Panc1 (cell line): ENCODE measurements at regions not wholly inside any gene's neighbourhood (a gene's known extent, or its start where the extent isn't known, plus 50 kb on each side); places are given as distances from the start of the nearest gene placed in this dataset.

Experiments
- ATAC-seq: fragments of 200-7000 bp; cut with Tn5 transposase; 2 replicates; pipeline ENCODE4 v1.9.1; 2020; ENCODE audit warnings: mild to moderate bottlenecking, moderate library complexity
- BruUV-seq: library from RNA; stranded (reverse); fragments of 400-500 nt; replicated peaks from 2 replicates; lab custom pipeline; 2021; lab: Mats Ljungman, UMichigan
- CTCF ChIA-PET: fragments of 300-600 bp; sonication (Branson Sonifier 250); formaldehyde crosslinking; loops from one replicate; lab custom pipeline; 2022; ENCODE audit warnings: antibody characterized with exemption; lab: Charles Lee
- POLR2A ChIA-PET: fragments of 300-600 bp; sonication (Branson Sonifier 250); formaldehyde crosslinking; loops from one replicate; lab custom pipeline; 2022; ENCODE audit warnings: antibody characterized with exemption; lab: Charles Lee
- DNase-seq: peaks from one replicate; pipeline ENCODE4 v3.0.0-alpha.2; 2010; ENCODE audit warnings: low read depth, low spot score
- H3K27ac ChIP-seq: 2 replicates; pipeline ENCODE4 v1.5.1; 2011; ENCODE audit warnings: mild to moderate bottlenecking, low read length, inconsistent platforms
- H3K27me3 ChIP-seq: fragments of 200-500 bp; sonication (Bioruptor generic); 2 replicates; pipeline ENCODE4 v1.6.0; 2014; ENCODE audit warnings: low read length, inconsistent platforms; ENCODE audit not compliant: control insufficient read depth, insufficient read depth
- H3K36me3 ChIP-seq: fragments of 200-500 bp; sonication (Bioruptor generic); 2 replicates; pipeline ENCODE4 v1.5.1; 2014; ENCODE audit warnings: inconsistent platforms, mild to moderate bottlenecking, low read length, moderate library complexity; ENCODE audit not compliant: control insufficient read depth, insufficient read depth
- H3K4me1 ChIP-seq: 2 replicates; pipeline ENCODE4 v1.5.1; 2011; ENCODE audit warnings: inconsistent platforms, mild to moderate bottlenecking, low read length, moderate library complexity; ENCODE audit not compliant: control insufficient read depth, insufficient read depth
- H3K4me3 ChIP-seq, 2 experiments: 2 replicates each; pipeline ENCODE4 v1.5.1; 2011 to 2012; ENCODE audit warnings: low read depth in 2 of 2, low read length in 2 of 2, mild to moderate bottlenecking in 2 of 2, inconsistent platforms in 1 of 2, moderate library complexity in 1 of 2
- H3K9me3 ChIP-seq: fragments of 200-500 bp; sonication (Bioruptor generic); 2 replicates; pipeline ENCODE4 v1.5.1; 2014; ENCODE audit warnings: low read depth, mild to moderate bottlenecking, inconsistent platforms, low read length, moderate library complexity; ENCODE audit not compliant: control insufficient read depth, insufficient read depth
- POLR2AphosphoS5 ChIP-seq: IDR thresholded peaks from 2 replicates; pipeline ENCODE4 v1.6.1; 2012; ENCODE audit warnings: mild to moderate bottlenecking, low read depth, low read length, moderate library complexity
- SIN3A ChIP-seq: IDR thresholded peaks from 2 replicates; pipeline ENCODE4 v1.6.1; 2012; ENCODE audit warnings: low read depth, mild to moderate bottlenecking, low read length, moderate library complexity, borderline replicate concordance; ENCODE audit not compliant: insufficient read depth
- TCF7L2 ChIP-seq: IDR thresholded peaks from 2 replicates; pipeline ENCODE4 v1.6.1; 2011; ENCODE audit warnings: mild to moderate bottlenecking, low read depth, low read length, inconsistent platforms
- in situ Hi-C: cut with HindIII; loops from 2 replicates; pipeline ENCODE4 v1.10.0; 2016; ENCODE audit warnings: low sequenced_read_pairs, low pct_unique_long_range_greater_than_20kb
- intact Hi-C: fragments of 100-400 bp; cut with micrococcal nuclease; formaldehyde crosslinking; loops from one replicate; pipeline ENCODE4 v1.10.0; 2022; ENCODE audit not compliant: unreplicated experiment
- TF ChIP-seq, protein P1 (sequence below), 2 experiments: IDR thresholded peaks; 2 replicates each; pipeline ENCODE4 v1.6.1; 2011 to 2012; ENCODE audit warnings: low read depth in 2 of 2, control low read depth in 1 of 2, low read length in 1 of 2, mild to moderate bottlenecking in 1 of 2, moderate library complexity in 1 of 2; ENCODE audit not compliant: insufficient read depth in 1 of 2
- TF ChIP-seq, protein P2 (sequence below): fragments of 450-650 bp; IDR thresholded peaks from 2 replicates; pipeline ENCODE4 v1.5.1; 2017; ENCODE audit warnings: mild to moderate bottlenecking

DNA sequence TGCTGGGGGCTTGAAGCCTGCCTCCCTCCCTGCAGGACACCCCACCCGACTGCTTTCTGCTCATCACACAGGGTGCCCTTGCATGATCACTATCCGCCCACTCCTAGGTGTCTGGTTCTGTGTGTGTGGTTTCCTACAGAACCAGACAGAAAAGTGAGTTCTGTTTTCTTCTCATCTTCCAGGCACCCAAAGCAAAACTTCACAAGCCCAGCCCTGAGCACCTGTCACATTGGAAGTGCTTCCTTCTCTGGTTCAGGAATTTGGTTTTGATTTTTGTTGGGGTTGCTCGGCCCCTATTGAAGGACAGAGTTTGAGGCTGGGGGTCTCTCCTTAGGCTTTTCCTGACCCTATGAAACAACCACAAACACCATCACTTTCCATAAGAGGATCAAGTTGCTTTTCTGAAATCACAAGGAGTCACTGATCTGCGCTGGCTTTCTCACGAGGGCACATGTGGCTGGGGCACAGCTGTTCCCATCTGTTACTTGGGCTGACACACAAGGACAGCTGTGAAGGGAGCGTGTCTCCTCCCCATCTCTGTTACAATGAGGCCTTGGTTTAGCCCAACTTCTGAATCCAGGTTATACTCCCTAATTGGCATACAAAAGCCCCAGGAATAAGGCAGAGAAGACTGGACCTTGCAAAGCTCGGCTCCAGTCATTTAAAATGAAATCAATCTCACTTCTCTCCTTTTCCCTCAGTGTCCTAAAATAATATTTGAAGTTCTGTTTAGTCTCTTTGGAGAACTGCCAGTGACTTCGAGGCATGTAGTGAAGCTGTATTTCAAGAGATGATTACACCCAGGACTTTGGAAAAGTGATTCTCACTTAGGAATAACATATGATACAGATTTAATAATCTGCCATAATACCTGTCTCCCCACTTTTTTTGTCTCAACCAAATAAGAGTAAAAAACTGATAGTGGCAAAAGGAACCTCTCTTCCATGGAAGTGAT is 213.1 kb upstream of the GAS1 start:
- no peak overlapping the region for H3K4me3 ChIP-seq
- H3K27me3 ChIP-seq: no peaks in the 10 kb centered on the region
- H3K4me1 ChIP-seq: no peaks in the 10 kb centered on the region
- CTCF ChIA-PET: no interaction called here
- no peak overlapping the region for H3K27ac ChIP-seq
- no peaks in the 10 kb centered on the region for H3K9me3 ChIP-seq
- TF ChIP-seq, protein P1, sequence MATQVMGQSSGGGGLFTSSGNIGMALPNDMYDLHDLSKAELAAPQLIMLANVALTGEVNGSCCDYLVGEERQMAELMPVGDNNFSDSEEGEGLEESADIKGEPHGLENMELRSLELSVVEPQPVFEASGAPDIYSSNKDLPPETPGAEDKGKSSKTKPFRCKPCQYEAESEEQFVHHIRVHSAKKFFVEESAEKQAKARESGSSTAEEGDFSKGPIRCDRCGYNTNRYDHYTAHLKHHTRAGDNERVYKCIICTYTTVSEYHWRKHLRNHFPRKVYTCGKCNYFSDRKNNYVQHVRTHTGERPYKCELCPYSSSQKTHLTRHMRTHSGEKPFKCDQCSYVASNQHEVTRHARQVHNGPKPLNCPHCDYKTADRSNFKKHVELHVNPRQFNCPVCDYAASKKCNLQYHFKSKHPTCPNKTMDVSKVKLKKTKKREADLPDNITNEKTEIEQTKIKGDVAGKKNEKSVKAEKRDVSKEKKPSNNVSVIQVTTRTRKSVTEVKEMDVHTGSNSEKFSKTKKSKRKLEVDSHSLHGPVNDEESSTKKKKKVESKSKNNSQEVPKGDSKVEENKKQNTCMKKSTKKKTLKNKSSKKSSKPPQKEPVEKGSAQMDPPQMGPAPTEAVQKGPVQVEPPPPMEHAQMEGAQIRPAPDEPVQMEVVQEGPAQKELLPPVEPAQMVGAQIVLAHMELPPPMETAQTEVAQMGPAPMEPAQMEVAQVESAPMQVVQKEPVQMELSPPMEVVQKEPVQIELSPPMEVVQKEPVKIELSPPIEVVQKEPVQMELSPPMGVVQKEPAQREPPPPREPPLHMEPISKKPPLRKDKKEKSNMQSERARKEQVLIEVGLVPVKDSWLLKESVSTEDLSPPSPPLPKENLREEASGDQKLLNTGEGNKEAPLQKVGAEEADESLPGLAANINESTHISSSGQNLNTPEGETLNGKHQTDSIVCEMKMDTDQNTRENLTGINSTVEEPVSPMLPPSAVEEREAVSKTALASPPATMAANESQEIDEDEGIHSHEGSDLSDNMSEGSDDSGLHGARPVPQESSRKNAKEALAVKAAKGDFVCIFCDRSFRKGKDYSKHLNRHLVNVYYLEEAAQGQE (IDR thresholded peaks at IDR 0.05; ENCODE audit: insufficient read depth in 1 of 2, low read depth in 2 of 2, low read length in 1 of 2): no peak
- TF ChIP-seq POLR2AphosphoS5 (no peak), TCF7L2 (no peak), SIN3A (no peak)
- TF ChIP-seq, protein P2, sequence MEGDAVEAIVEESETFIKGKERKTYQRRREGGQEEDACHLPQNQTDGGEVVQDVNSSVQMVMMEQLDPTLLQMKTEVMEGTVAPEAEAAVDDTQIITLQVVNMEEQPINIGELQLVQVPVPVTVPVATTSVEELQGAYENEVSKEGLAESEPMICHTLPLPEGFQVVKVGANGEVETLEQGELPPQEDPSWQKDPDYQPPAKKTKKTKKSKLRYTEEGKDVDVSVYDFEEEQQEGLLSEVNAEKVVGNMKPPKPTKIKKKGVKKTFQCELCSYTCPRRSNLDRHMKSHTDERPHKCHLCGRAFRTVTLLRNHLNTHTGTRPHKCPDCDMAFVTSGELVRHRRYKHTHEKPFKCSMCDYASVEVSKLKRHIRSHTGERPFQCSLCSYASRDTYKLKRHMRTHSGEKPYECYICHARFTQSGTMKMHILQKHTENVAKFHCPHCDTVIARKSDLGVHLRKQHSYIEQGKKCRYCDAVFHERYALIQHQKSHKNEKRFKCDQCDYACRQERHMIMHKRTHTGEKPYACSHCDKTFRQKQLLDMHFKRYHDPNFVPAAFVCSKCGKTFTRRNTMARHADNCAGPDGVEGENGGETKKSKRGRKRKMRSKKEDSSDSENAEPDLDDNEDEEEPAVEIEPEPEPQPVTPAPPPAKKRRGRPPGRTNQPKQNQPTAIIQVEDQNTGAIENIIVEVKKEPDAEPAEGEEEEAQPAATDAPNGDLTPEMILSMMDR: no peak
- no peaks in the 10 kb centered on the region for H3K36me3 ChIP-seq
- no TSS peak for BruUV-seq
- POLR2A ChIA-PET: no interaction called here
- DNase-seq: no peak
- intact Hi-C loops (no loop called here), in situ Hi-C loops (no loop called here)
- ATAC-seq: no peak

DNA sequence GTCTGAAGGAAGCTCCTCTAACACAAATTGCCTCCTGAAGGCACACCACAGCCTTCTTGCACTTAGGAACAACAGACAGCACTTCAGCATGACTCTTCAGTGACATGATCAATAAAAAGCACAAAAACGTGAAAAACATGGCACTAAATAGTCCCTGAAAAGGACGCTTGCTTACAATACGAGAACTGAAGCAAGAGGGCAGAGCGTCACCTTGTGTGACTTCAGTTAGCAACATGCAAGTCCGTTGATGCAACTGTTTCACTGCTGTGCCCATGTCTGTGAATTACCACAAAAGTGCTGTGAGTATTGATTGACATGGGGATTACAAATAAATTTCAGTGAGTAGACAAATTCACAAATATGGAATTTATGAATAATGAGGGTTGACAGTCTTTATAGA is 219.9 kb upstream of the GAS1 start:
- TF ChIP-seq, protein P1 (IDR thresholded peaks at IDR 0.05; ENCODE audit: insufficient read depth in 1 of 2, low read depth in 2 of 2, low read length in 1 of 2): no peak
- TF ChIP-seq, protein P2: no peak
- TF ChIP-seq TCF7L2 (no peak), SIN3A (no peak), POLR2AphosphoS5 (no peak)

More for the DNA sequence above, 219.9 kb upstream of the GAS1 start:
- H3K4me1 ChIP-seq: no peaks in the 10 kb centered on the region
- H3K27ac ChIP-seq: no peak overlapping the region
- no peak overlapping the region for H3K4me3 ChIP-seq
- ChIA-PET POLR2A (no interaction called here), CTCF (no interaction called here)
- no peaks in the 10 kb centered on the region for H3K36me3 ChIP-seq
- DNase-seq (no peak), ATAC-seq (no peak)
- intact Hi-C loops (no loop called here), in situ Hi-C loops (no loop called here)
- H3K27me3 ChIP-seq: no peaks in the 10 kb centered on the region
- H3K9me3 ChIP-seq: no peaks in the 10 kb centered on the region
- BruUV-seq: no TSS peak
